ENCODE measurements at regions not wholly inside any gene's neighbourhood (a gene's known extent, or its start where the extent isn't known, plus 50 kb on each side); places are given as distances from the start of the nearest gene placed in this dataset.

DNA sequence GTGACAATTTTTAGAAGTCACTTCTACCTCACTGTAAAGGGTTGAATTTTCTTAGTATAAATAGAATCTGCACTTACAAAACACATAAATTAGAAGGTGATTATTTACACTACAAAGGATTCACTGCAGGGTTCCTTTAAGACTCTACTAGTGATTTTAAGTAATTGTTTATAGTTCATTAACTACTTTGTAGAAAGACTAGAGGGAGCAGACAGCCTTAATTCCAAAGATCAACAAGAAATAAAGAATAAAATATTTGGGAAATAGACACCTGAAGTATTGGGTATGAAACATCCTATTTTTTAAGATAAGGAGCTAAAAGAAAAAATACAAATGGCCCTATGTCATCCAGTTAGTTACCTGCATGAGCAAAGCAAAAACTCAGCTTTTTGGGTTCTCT is 360.5 kb upstream of the ALCAM start:
- no peak for DNase-seq

DNA sequence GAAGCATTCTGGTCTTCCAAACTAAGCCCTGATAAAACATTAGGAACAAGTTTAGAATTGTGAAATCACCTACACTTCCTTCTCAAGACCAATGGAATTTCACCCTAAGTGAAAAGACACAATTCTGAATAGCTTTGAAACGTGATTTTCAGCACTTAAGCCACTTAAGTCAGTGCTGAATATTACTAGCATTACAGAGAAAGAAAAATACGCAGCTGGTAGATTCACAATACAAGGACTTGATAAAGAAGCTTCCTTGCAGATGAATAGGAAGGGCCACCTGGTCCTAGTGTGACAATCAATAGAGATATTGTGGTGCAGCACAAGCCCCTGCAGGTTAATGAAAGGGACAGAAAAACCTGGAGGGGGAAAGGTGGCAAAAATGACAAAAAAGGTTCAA is 353.1 kb upstream of the ALCAM start:
- DNase-seq: no peak

DNA sequence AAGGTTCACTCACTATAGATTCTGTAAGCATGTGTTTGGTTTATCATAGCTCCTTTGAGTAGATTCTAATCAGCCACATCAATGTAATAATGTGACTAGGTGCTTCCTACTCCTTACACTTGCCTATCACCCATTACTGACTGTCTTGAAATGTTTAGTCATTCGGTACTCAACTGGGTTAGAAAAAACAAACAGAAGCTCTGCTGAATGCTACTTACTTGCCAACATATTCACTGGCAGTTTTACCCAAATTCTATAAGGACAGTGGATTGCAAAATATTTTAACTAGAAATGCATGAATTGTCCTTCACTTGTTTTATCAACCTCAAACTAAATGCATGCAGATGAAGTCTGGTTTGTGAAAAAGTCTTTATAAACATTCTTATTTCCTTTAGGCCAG is 352.1 kb upstream of the ALCAM start:
- DNase-seq: no peak

DNA sequence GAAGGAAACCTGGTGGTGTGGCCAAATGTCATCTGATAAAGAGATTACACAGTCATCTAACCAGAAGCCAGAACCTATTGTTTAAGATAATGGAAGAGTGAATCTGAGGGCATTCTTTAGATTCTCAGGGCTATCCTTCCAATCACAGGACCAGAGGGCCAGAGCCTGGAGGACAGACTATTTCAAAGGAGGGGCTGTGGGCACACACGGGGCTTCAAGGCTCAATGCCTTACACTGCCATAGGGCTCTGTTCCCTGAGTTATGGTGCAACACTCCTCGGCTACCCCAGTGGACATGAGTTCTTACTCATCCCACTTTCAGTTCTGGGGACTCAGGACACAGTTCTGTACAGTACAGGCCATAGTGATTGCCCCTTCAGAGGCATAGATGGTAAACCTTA is 343.9 kb upstream of the ALCAM start:
- DNase-seq: no peak

DNA sequence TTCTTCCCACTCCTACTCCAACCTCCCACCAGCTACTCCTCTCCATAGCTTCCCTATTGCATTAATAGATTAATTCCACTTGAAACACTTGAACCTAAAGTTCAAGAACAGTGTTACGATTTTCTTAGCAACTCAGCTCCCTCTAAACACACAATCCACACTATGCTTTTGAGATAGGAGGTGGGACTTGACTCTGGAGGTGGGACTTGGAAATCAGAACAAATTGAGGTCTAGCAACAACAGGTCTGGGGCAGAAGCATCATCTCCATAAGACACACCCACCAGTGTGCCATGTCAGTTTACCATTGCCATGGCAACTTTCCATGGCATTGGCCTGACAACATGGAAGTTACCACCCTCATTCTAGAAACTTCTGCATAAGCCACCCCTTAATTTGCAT is 336.5 kb upstream of the ALCAM start:
- no peak for DNase-seq

DNA sequence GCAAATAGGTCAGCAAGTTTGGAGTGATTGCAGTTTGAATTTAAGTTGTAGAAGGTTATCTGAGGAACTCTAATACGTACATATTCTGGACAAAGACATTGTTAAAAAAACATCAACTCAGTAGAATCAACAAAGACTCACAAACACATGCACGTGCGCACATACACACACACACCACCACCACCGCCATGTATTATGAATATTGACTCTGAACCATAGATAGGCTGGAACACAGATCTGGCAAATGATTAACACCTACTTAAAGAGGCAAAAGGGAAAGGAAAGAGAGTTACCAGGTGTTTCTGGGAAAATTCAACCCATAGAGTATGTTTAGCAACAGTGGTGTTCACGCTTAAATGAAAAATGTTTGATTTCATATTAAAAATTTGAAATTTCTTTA is 334.2 kb upstream of the ALCAM start:
- DNase-seq: no peak

DNA sequence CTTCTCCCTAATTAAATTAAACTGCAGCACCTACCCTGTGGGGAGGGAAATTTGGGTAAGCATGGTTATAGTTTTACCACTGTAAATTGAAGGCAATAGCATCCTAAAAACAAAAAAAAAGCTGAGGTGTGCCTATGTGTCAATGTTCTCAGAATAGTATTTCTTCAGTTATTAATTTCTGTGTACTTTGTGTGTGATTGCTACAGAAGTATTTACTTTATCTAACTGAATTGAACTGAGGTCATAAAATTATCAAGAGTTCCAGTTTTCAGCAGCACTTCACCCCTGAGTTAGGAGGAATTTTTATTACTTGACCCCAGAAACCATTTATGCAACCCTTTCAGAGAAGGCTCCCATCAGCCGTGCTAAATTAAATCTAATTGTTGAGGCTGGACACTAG is 333.6 kb upstream of the ALCAM start:
- DNase-seq: no peak

DNA sequence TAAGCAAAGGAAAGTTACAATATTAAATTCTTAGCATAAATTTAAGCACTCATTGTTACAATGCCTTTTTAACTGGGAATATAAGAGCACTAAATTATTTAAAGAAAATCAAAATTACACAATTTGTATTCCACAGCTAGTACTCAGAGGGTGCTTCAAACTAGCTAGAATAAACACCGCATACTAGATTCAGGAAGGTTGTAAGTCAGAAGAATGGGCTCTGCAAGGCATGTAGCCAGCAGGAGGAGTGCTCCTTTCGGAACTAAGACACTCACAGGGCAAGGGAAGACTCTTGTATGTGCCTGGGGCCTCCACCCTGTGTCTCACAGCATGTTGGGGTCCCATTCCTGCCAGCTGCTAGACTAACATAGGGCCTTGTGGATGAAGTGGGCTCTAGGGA is 327.7 kb upstream of the ALCAM start:
- no peak for DNase-seq

DNA sequence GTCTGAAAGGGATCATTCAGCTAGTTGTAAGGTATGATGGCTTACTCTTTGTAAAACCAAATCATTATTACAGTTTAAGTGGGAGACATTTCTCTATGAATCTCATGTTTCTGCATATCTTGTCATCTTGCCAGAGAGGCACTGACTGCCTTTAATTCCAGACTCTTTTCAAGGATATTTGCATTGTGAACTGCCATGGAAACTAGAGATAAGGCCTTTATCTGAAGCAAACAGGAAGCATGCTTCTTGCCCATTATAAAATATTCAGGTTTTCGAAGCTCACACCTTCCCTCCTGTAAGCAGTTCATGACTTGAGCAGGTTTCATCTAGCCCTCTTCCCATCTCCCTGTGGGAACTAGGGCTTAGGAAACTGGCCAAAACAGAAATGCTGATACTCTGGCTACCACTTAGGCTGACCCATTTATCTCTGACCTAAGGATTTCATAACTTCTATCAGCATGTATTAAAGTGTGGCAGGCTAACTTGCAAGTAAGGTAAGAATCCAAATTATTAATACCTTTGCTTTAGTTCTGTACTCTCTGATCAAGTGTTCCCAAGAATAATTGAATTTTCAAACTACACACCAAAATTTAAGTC is 326.6 kb upstream of the ALCAM start:
- DNase-seq: no peak

DNA sequence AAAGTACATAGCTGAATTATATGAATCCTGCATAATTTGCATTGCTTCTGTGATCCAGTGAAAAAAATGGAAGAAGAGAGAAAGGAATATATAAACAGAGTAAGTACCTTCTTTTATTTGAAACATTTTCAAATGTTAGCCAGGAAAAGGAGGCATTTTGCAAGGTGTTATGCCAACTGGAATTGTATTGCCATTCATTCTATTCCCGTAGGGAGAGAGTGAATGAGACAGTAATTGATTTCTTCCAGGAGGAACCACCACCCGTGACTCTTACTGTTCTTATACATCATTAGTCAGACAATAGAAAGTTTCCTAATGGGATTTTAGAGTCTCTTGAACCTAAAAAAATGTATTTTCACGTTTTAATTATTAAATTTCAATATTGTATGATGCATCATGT is 324.1 kb upstream of the ALCAM start:
- no peak for DNase-seq

DNA sequence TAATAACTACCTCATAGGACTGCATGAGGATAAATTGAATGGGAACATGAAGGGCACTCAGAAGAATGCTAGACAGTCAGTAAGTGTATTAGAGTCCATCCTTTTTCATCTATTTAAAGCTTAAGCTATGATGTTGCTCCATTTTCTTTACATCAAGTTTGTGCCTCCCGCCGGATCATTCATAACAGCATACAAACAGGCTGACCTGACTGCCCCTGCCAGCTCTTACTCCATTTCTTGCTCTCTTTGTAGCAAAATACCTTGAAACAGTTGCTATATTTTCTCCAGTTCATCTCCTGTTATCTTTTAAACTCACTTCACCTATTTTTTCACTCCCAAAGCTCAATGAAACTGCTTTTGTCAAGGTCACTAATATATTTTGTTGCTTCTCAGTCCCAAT is 315.6 kb upstream of the ALCAM start:
- no peak for DNase-seq

DNA sequence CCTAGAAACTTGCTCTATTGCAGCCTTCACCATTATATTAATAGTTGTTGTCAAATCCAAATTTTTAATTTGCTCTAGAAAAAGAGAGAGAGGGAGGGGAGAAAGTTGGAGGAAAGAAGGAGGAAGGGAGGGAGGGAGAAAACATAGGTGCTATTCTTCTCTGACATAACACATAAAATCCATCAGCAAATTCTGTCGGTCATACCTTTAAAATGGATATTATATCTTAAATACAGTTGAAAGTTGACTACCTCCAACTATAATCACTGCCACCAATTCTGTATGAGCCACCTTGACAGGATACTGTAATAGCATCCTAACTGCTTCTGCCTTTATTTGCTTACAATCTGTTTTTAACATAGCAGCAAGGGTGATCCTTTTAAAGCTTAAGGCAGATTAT is 314.7 kb upstream of the ALCAM start:
- DNase-seq: no peak

DNA sequence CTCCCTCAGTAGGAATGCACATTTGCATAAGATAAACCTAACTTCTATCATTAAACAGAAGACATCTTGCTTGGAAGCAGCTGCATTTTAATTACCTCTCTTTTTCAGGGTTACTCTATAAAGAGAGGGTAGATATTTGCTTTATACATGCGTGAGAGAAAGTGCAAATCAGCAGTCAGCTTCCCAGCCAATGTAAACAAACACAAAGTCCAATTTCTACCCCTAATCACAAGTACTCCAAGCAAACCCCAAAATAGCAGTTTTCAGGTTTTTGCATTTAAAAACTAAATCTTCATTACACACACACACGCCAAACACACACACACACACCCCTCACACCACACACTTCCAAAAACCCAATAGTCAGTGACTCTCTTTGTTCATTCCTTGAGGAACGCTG is 303.9 kb upstream of the ALCAM start:
- DNase-seq: no peak

DNA sequence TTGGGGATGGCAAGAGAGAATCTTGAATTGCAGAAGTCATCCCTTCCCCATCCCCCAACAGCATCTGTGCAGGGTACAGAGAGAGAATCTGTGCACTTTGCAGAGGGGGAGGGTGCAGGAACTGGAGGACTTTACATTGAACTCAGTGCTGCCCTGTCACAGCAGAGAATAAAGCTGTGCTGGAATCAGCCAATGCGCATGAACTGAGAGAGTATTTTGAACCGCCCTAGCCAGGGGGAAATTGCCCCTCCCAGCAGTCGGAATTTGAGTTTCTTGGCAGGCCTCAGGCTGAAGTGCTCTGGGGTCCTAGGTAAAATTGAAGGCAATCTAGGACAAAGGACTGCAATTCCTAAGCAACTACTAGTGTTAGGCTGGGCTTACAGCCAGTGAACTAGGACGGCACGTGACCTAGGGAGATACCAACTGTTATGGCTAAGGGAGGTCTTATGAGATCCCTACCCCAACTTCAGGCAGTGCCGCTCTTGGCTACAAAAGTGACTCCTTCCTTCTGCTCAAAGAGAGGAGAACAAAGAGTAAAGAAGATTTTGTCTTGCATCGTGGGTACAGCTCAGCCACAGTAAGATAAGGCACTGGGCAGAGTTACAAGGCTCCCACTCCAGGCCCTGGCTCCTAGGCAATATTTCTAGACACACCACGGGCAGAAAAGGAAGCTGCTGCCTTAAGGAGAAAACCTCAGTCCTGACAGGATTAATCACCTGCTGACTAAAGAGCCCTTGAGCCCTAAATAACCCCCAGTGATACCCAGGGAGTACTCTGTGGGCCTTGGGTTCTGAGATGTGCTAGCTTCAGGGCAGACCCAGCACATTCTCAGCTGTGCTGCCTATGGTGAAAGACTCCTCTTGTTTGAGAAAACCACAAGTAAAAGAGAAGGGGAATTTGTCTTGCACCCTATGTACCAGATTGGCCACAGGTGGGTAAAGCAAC is 300.5 kb upstream of the ALCAM start:
- no peak for DNase-seq

DNA sequence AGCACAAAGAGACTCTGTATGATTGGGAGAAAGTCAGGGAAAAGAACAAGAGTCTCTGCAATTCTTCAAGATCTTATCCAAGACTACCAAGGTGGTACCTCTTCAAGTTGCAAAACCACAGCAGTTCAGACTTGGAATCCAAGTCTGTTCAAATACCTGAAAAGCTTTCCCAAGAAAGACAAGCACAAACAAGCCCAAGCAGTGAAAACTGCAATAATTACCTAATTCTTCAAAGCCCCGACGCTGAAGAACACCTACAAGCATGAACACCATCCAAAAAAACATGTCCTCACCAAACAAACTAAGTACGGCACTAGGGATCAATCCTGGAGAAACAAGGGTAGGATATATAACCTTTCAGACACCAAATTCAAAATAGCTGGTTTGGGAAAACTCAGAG is 299.3 kb upstream of the ALCAM start:
- DNase-seq: no peak

DNA sequence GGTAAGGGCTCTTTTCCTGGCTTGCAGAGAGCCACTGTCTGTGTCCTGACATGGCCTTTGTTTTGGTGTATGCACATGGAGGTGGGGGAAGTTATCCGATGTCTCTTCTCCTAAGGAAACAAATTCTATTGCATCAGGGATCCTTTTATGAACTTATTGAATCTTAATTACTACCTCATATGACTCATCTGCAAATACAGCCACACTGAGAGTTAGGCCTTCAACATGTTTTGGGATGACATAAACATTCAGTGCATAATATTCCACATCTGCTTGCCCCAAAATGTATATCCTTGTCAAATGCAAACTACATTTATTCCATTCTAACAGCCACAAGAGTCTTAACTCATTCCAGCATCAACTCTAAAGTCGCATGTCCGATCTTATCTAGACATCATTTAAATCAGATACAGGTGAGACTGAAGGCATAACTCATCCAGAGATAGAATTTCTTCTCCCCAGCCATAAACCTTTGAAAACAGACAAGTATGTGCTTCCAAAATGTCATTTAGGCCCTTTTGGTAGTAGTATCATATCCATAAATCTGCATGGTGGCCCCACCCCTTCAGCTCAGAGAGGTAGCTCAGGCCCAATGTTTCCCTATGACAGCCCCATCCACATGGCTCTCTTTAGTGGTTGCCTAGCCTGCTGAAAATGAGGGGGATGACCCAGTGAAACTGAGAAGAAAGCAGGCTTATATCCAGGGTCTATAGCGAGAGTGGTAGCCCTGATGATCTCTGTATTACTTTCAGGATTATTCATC is 289.5 kb upstream of the ALCAM start:
- DNase-seq: no peak

DNA sequence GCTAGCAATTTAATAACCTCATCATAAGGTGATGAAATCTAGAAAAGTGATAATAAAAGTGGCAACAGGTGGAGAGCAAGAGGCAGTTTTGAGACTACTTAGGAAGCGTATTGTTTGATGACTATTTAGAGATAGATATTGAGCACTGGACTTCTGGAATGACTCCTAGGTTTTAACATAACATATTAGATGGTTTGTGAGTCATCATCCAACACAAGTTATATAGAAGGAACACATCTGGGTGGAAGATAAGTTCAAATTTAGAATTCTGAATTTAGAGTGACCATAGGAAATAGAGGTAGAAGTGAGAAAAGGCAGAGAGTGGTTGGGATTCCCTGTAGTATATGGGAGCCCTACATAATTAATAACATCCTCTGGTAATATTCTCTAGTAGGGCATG is 282.8 kb upstream of the ALCAM start:
- DNase-seq: no peak

DNA sequence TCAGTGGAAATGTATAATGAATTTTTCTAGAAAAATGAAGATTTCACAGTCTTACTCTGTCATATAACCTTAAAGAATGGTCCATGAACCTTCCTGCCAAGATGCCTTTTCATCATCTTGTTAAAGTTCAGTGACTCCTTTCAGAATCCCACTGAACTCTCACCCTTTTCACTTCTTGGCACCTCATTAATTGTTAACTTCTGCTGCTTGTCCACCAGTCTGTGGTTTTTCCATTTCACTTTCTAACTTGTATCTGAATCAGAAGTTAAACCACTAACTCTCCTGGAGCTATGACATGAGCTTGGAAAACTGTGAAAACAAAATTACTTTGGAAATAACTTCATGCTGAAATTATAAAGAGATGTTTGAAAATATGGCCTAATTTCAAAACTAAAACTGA is 281.2 kb upstream of the ALCAM start:
- DNase-seq: no peak

DNA sequence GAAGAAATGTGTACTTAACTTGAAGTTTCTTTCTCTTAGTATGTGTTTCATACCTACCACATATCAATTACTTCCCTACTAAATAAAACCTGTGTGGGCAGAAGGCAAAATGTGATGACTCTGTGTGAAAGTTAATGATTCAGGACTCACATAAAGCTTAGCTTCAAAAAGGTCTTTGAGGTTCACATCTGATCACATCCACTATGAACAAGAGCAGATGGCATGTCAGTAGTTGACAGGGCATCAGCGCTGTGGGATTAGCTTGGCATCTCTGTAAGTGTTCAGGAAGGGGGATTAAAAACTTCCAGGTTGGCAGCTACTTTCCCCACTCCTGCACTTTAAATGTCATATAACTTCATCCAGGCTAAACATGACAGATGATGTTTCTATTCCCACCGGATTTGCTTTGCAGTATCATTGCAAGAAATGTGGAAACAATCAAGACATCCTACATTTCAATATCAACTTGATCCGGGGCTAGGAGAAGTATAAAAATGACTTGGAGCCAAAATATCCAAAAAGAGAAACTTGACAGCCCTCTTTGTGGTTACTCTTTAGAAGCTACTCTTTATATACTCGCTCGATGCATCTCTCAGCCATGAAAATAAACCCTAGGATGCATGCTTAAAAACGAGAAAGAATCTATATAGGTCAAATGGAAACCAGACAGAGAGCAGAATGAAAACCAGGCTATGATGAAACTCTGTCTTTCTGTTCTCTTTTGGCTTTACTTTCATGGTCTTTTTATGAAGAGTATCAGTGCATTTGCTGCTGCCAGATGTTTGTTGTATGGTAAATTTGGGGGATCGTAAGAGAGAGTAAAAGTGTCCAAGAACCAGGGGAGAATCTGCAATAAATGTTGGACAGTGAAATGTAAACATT is 273.1 kb upstream of the ALCAM start:
- DNase-seq: no peak

DNA sequence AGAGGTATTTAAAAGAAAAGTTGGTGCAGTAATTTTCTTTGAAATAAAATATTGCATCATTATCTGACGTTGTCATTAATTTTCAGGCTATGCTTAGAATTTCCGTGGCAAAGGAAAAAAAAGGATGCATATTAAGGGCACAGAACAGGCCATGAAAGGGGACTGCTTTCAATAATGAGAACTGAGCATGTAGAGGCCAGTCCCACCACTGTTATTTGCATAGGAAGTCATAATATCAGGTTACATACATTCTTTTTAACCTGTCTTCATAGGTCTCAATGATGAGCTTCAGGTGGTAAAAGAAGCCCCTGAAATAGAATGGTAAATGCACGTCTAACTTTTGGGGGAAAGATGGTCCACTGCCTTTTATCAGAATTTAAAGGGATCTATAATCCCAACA is 272.1 kb upstream of the ALCAM start:
- no peak for DNase-seq

DNA sequence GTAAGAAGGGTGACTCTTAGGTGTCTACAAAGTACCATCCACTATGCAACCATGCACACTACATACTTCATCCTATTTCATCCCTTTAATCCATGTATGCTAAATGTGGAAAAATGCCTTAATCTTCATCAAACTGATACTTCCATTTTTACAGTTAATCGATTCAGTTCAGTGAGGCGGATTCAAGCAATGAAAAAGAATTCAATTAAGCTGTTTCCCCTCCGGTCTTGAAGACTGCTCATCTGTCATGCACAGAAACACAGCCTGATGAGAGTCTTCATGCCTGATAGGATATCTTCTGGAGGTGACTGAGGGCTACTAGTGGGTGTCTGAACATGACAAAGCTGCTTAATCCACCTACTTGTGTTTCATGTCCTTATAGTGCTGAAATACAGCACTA is 270.6 kb upstream of the ALCAM start:
- DNase-seq: no peak

DNA sequence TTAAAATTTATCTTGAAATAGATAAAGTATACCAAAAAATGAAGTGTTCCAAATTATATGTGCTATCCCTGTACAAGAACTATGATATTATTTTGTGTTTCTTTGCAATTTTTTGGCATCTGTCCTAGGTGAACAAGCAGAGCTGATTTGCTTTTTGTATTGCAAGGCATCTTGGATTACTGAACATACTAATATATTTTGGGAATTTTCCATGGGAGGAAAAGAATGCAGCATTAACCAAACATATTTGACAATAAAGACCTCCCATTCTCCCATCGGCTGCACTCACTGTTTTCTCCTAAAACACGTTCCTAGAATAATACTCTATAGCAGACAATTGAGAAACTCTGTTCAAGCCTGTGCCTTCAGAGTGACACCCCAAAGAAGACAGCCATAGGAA is 265.1 kb upstream of the ALCAM start:
- DNase-seq: no peak

DNA sequence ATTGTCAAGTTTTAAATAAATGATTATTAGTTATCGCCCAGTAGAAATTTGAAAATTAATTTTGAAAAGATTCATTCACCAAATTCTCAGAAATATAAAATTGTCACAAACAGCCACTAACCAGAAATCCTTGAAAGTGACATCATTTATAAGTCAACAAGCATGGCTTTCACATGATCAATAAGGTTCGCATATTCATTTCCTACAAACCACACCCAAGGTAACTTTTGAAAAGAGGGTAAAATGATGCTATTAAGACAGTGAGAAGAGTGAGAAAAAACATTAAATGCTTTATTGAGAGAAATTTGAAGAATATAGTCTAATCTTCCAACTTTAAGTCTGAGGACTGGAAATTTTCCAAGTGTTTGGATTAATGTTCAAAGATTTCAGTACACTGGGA is 263.6 kb upstream of the ALCAM start:
- no peak for DNase-seq

Data from activated CD4-positive, alpha-beta T cell treated with anti-CD3 and anti-CD28 coated beads for 4 hours (primary cell).